HCT116 (cell line): ENCODE measurements at regions not wholly inside any gene's neighbourhood (a gene's known extent, or its start where the extent isn't known, plus 50 kb on each side); places are given as distances from the start of the nearest gene placed in this dataset.

Experiments
- ATAC-seq: fragments of 200-7000 bp; cut with Tn5 transposase; 2 replicates; pipeline ENCODE4 v1.9.1; 2020; ENCODE audit warnings: mild to moderate bottlenecking, moderate library complexity
- BruUV-seq: library from RNA; stranded (reverse); fragments of 400-500 nt; replicated peaks from 2 replicates; lab custom pipeline; 2021; lab: Mats Ljungman, UMichigan
- CTCF ChIA-PET: fragments of 300-600 bp; sonication (Branson Sonifier 250); formaldehyde crosslinking; loops from one replicate; lab custom pipeline; 2021; ENCODE audit warnings: antibody characterized with exemption; lab: Charles Lee
- POLR2A ChIA-PET: fragments of 300-600, 350-600 bp; sonication (Branson Sonifier 250); formaldehyde crosslinking; loops from one replicate; lab custom pipeline; 2021; ENCODE audit warnings: antibody characterized with exemption; lab: Charles Lee
- RAD21 ChIA-PET, 2 experiments: fragments of 300-600 bp; sonication (Branson Sonifier 250); formaldehyde crosslinking; loops; one replicate each; lab custom pipeline; 2023; ENCODE audit warnings: low total read pairs in 2 of 2; ENCODE audit not compliant: uncharacterized antibody in 2 of 2, unreplicated experiment in 2 of 2, low non-redundant PET in 1 of 2; lab: Charles Lee
- DNase-seq: peaks from one replicate; pipeline ENCODE4 v3.0.0-alpha.2; 2010; ENCODE audit warnings: low read depth, low spot score
- H2AFZ ChIP-seq: fragments of 200-600 bp; shearing (Covaris generic), sonication (generic); 2 replicates; pipeline ENCODE4 v1.6.1; 2017; ENCODE audit warnings: low read depth, mixed run types, mixed read lengths, antibody characterized with exemption, low read length; ENCODE audit not compliant: poor library complexity, severe bottlenecking
- H3K27ac ChIP-seq: 2 replicates; pipeline ENCODE4 v1.5.1; 2012; ENCODE audit warnings: low read depth, low read length
- H3K27me3 ChIP-seq: fragments of 200-600 bp; sonication (generic); 2 replicates; pipeline ENCODE4 v1.6.1; 2016; ENCODE audit warnings: mixed run types, low read length, mixed read lengths; ENCODE audit not compliant: insufficient read depth
- H3K36me3 ChIP-seq, 2 experiments: fragments of 200-500 bp in 1 of 2; fragments of 200-600 bp in 1 of 2; sonication (Bioruptor generic) in 1 of 2; sonication (generic) in 1 of 2; 2 replicates each; pipeline versions ENCODE4 v1.5.1 to v1.6.1; 2014 to 2016; ENCODE audit warnings: low read length in 2 of 2, inconsistent platforms in 1 of 2, mixed read lengths in 1 of 2, mixed run types in 1 of 2; ENCODE audit not compliant: insufficient read depth in 2 of 2, control insufficient read depth in 1 of 2
- H3K4me1 ChIP-seq, 2 experiments: fragments of 200-600 bp in 1 of 2; sonication (generic) in 1 of 2; 2 replicates each; pipeline versions ENCODE4 v1.5.1 to v1.6.1; 2012 to 2017; ENCODE audit warnings: low read length in 2 of 2, inconsistent platforms in 1 of 2, mild to moderate bottlenecking in 1 of 2, mixed read lengths in 1 of 2, mixed run types in 1 of 2, moderate library complexity in 1 of 2; ENCODE audit not compliant: insufficient read depth in 2 of 2, control insufficient read depth in 1 of 2
- H3K4me2 ChIP-seq: fragments of 200-600 bp; sonication (generic); 2 replicates; pipeline ENCODE4 v1.6.1; 2017; ENCODE audit warnings: mixed run types, low read length, mixed read lengths
- H3K4me3 ChIP-seq, 2 experiments: fragments of 200-600 bp in 1 of 2; sonication (generic) in 1 of 2; replicated peaks in 1 of 2; 2 replicates each; pipeline ENCODE4 v1.5.1; 2011 to 2016; ENCODE audit warnings: low read length in 2 of 2, control low read depth in 1 of 2, low read depth in 1 of 2, mild to moderate bottlenecking in 1 of 2, mixed read lengths in 1 of 2, mixed run types in 1 of 2
- H3K79me2 ChIP-seq: fragments of 200-600 bp; sonication (generic); 2 replicates; pipeline ENCODE4 v1.6.1; 2017; ENCODE audit warnings: mild to moderate bottlenecking, mixed run types, low read length, moderate library complexity, mixed read lengths; ENCODE audit not compliant: insufficient read depth
- H3K9ac ChIP-seq: fragments of 200-600 bp; sonication (generic); 2 replicates; pipeline ENCODE4 v1.6.1; 2016; ENCODE audit warnings: low read length, mixed read lengths
- H3K9me2 ChIP-seq: fragments of 200-600 bp; sonication (generic), shearing (Covaris generic); 2 replicates; pipeline ENCODE4 v1.6.1; 2017; ENCODE audit warnings: mixed run types, mild to moderate bottlenecking, moderate library complexity; ENCODE audit not compliant: insufficient read depth
- H3K9me3 ChIP-seq, 2 experiments: fragments of 200-500 bp in 1 of 2; fragments of 200-600 bp in 1 of 2; sonication (Bioruptor generic) in 1 of 2; sonication (generic) in 1 of 2; 2 replicates each; pipeline ENCODE4 v1.6.1; 2014 to 2017; ENCODE audit warnings: low read length in 2 of 2, mixed read lengths in 2 of 2, inconsistent platforms in 1 of 2, low read depth in 1 of 2, mild to moderate bottlenecking in 1 of 2, mixed run types in 1 of 2, moderate library complexity in 1 of 2; ENCODE audit not compliant: control insufficient read depth in 1 of 2, insufficient read depth in 1 of 2
- H4K20me1 ChIP-seq: fragments of 200-600 bp; sonication (generic), shearing (Covaris generic); 2 replicates; pipeline ENCODE4 v1.6.1; 2017; ENCODE audit warnings: mixed run types, mild to moderate bottlenecking, moderate library complexity; ENCODE audit not compliant: insufficient read depth
- EGR1 ChIP-seq: IDR thresholded peaks from 2 replicates; pipeline ENCODE4 v1.6.1; 2012; ENCODE audit warnings: low read depth
- EZH2 ChIP-seq: fragments of 200-600 bp; sonication (generic); IDR thresholded peaks from 2 replicates; pipeline ENCODE4 v1.6.1; 2017; ENCODE audit warnings: antibody characterized with exemption, mixed run types
- EZH2phosphoT487 ChIP-seq: fragments of 200-600 bp; IDR thresholded peaks from 2 replicates; pipeline ENCODE4 v1.6.1; 2018; ENCODE audit warnings: antibody characterized with exemption, borderline replicate concordance
- FOSL1 ChIP-seq: IDR thresholded peaks from 2 replicates; pipeline ENCODE4 v1.6.1; 2012; ENCODE audit warnings: low read depth
- JUND ChIP-seq: IDR thresholded peaks from 2 replicates; pipeline ENCODE4 v1.6.1; 2012
- MAX ChIP-seq: IDR thresholded peaks from 2 replicates; pipeline ENCODE4 v1.6.1; 2012
- POLR2A ChIP-seq: IDR thresholded peaks from 2 replicates; pipeline ENCODE4 v1.7.0; 2011; ENCODE audit warnings: borderline replicate concordance; ENCODE audit not compliant: insufficient read depth, insufficient read length; ENCODE audit errors: extremely low read depth
- POLR2AphosphoS5 ChIP-seq: IDR thresholded peaks from 2 replicates; pipeline ENCODE4 v1.6.1; 2011; ENCODE audit warnings: mild to moderate bottlenecking, low read depth, low read length, moderate library complexity
- RAD21 ChIP-seq: IDR thresholded peaks from 2 replicates; pipeline ENCODE4 v1.6.1; 2012; ENCODE audit warnings: low read depth, mild to moderate bottlenecking
- REST ChIP-seq: IDR thresholded peaks from 2 replicates; pipeline ENCODE4 v1.6.1; 2012; ENCODE audit warnings: low read depth
- SIN3A ChIP-seq: IDR thresholded peaks from 2 replicates; pipeline ENCODE4 v1.6.1; 2012; ENCODE audit warnings: low read depth
- SP1 ChIP-seq: IDR thresholded peaks from 2 replicates; pipeline ENCODE4 v1.6.1; 2012; ENCODE audit warnings: low read depth
- SRF ChIP-seq: IDR thresholded peaks from 2 replicates; pipeline ENCODE4 v1.6.1; 2012; ENCODE audit warnings: low read depth
- YY1 ChIP-seq: IDR thresholded peaks from 2 replicates; pipeline ENCODE4 v1.6.1; 2011; ENCODE audit warnings: low read length, low read depth, moderate library complexity, mild to moderate bottlenecking; ENCODE audit not compliant: insufficient replicate concordance; ENCODE audit errors: extremely low read depth
- ZBTB33 ChIP-seq: IDR thresholded peaks from 2 replicates; pipeline ENCODE4 v1.6.1; 2011; ENCODE audit warnings: mild to moderate bottlenecking, low read length, moderate library complexity; ENCODE audit not compliant: insufficient replicate concordance; ENCODE audit errors: extremely low read depth
- ZFX ChIP-seq: fragments of 450-650 bp; IDR thresholded peaks from 2 replicates; pipeline ENCODE4 v1.6.1; 2017
- ZNF274 ChIP-seq: fragments of 200-500 bp; sonication (Bioruptor generic); IDR thresholded peaks from 2 replicates; pipeline ENCODE4 v1.6.1; 2014; ENCODE audit warnings: mild to moderate bottlenecking, low read depth, low read length, inconsistent platforms
- intact Hi-C: fragments of 100-400 bp; cut with micrococcal nuclease; formaldehyde crosslinking; loops from 2 replicates; pipeline ENCODE4 v1.10.0; 2022

DNA sequence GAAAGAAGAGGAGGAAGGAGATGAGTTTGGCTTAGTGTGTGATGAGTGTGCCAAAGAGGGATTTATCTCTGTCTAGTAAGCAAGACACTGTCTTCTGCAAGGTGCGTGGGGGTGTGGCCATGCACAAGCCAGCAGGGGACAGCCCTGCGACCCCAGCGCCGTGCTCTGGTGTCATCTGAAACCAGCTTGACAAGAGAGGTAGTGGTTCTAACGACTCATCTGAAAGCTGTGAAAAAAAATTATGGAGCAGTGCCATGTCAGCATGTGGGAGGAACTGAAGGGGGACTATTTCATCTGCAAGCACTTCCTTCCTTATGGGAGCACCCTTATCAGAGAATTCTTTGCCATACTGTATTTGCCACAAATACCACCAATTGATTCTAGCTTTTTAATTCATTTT is 398.6 kb downstream of the PSAT1 start:
- CTCF ChIA-PET, result no interaction called here
- POLR2A ChIA-PET, result no interaction called here

GRCh38 chr9:78697618-78698017 is 400.7 kb downstream of the PSAT1 start:
- no peak overlapping the region for H3K9ac ChIP-seq
- intact Hi-C loops, result no loop called here
- no peaks in the 10 kb centered on the region for H3K9me3 ChIP-seq
- DNase-seq (no peak), ATAC-seq (no peak)
- peaks cover 0 to 12% of the 10 kb centered on the region in 2 experiments; a peak in 2 of 4 replicates for H3K4me1 ChIP-seq
- H3K27ac ChIP-seq, result no peak overlapping the region
- no peak overlapping the region for H3K4me2 ChIP-seq
- CTCF ChIA-PET, result no interaction called here
- no peak overlapping the region for H2AFZ ChIP-seq
- TF ChIP-seq MAX (no peak), EZH2 (no peak), SIN3A (no peak), ZBTB33 (no peak), ZFX (no peak), RAD21 (no peak), SP1 (no peak), POLR2AphosphoS5 (no peak), EZH2phosphoT487 (no peak), YY1 (no peak), POLR2A (no peak), SRF (no peak), EGR1 (no peak), REST (no peak), ZNF274 (no peak)
- no peaks in the 10 kb centered on the region for H3K27me3 ChIP-seq
- RAD21 ChIA-PET, result no interaction called here
- H3K36me3 ChIP-seq, result no peaks in the 10 kb centered on the region
- no peaks in the 10 kb centered on the region for H4K20me1 ChIP-seq
- POLR2A ChIA-PET, result no interaction called here
- no peaks in the 10 kb centered on the region for H3K79me2 ChIP-seq
- no peak overlapping the region for H3K4me3 ChIP-seq
- no TSS peak for BruUV-seq
- H3K9me2 ChIP-seq, result no peaks in the 10 kb centered on the region

More for the DNA sequence above, 398.6 kb downstream of the PSAT1 start:
- DNase-seq (no peak), ATAC-seq (no peak)
- RAD21 ChIA-PET, result no interaction called here
- H3K27me3 ChIP-seq, result no peaks in the 10 kb centered on the region
- no peaks in the 10 kb centered on the region for H3K79me2 ChIP-seq
- peaks cover 0 to 12% of the 10 kb centered on the region in 2 experiments; a peak in 2 of 4 replicates for H3K4me1 ChIP-seq
- H3K36me3 ChIP-seq, result no peaks in the 10 kb centered on the region
- no peak overlapping the region for H3K4me3 ChIP-seq
- H3K9ac ChIP-seq, result no peak overlapping the region
- no peak overlapping the region for H3K27ac ChIP-seq
- no peak overlapping the region for H3K4me2 ChIP-seq
- TF ChIP-seq FOSL1 (no peak), EGR1 (no peak), POLR2A (no peak), JUND (no peak)
- intact Hi-C loops, result no loop called here
- no peaks in the 10 kb centered on the region for H3K9me2 ChIP-seq
- H3K9me3 ChIP-seq, result no peaks in the 10 kb centered on the region
- H4K20me1 ChIP-seq, result no peaks in the 10 kb centered on the region
- BruUV-seq, result no TSS peak
- H2AFZ ChIP-seq, result no peak overlapping the region
